HG03025 (cell line): ENCODE measurements at regions not wholly inside any gene's neighbourhood (a gene's known extent, or its start where the extent isn't known, plus 50 kb on each side); places are given as distances from the start of the nearest gene placed in this dataset.
A peak's percentile ranks its signal among the peaks of the same experiment; 100 is the strongest.

Experiments
- ATAC-seq: cut with Tn5 transposase; IDR thresholded peaks from one replicate; pipeline ENCODE4 v1.9.1; 2021; ENCODE audit warnings: mild to moderate bottlenecking, moderate library complexity; ENCODE audit not compliant: unreplicated experiment, low FRiP score

- peak; percentile 93 for ATAC-seq
Observed at GRCh38 chr12:66901138-66901932, 222.5 kb upstream of the GRIP1 start.

GRCh38 chr12:66902020-66902419 is 223.1 kb upstream of the GRIP1 start:
- ATAC-seq = no peak

GRCh38 chr12:66903782-66904396 is 225.0 kb upstream of the GRIP1 start:
- ATAC-seq = no peak

GRCh38 chr12:66905201-66905600 is 226.3 kb upstream of the GRIP1 start:
- ATAC-seq = no peak

- no peak for ATAC-seq
Observed at GRCh38 chr12:66910366-66910974, 231.6 kb upstream of the GRIP1 start.

- ATAC-seq = no peak
Observed at GRCh38 chr12:66915306-66915904, 236.5 kb upstream of the GRIP1 start.

GRCh38 chr12:66916189-66916588 is 237.3 kb upstream of the GRIP1 start:
- ATAC-seq = no peak

- ATAC-seq = no peak
Observed at GRCh38 chr12:66919466-66919865, 240.6 kb upstream of the GRIP1 start.

GRCh38 chr12:66920205-66920604 is 241.3 kb upstream of the GRIP1 start:
- ATAC-seq = no peak

GRCh38 chr12:66921151-66921550 is 242.3 kb upstream of the GRIP1 start:
- ATAC-seq = no peak

- no peak for ATAC-seq
Observed at GRCh38 chr12:66925083-66925482, 246.2 kb upstream of the GRIP1 start.

- ATAC-seq = no peak
Observed at GRCh38 chr12:66929121-66929520, 250.2 kb upstream of the GRIP1 start.

- no peak for ATAC-seq
Observed at GRCh38 chr12:66931091-66931490, 252.2 kb upstream of the GRIP1 start.

GRCh38 chr12:66932126-66932525 is 253.2 kb upstream of the GRIP1 start:
- no peak for ATAC-seq

GRCh38 chr12:66934302-66935062 is 255.6 kb upstream of the GRIP1 start:
- no peak for ATAC-seq

- no peak for ATAC-seq
Observed at GRCh38 chr12:66941150-66941549, 262.3 kb upstream of the GRIP1 start.

GRCh38 chr12:66942741-66943465 is 264.0 kb upstream of the GRIP1 start:
- ATAC-seq = no peak

- no peak for ATAC-seq
Observed at GRCh38 chr12:66944365-66944764, 265.5 kb upstream of the GRIP1 start.

GRCh38 chr12:66945189-66945817 is 266.4 kb upstream of the GRIP1 start:
- ATAC-seq = no peak

- no peak for ATAC-seq
Observed at GRCh38 chr12:66947119-66947518, 268.2 kb upstream of the GRIP1 start.
